GM12891 (cell line): ENCODE measurements at regions not wholly inside any gene's neighbourhood (a gene's known extent, or its start where the extent isn't known, plus 50 kb on each side); places are given as distances from the start of the nearest gene placed in this dataset.

Source experiments
- POLR2A ChIP-seq: IDR thresholded peaks from 2 replicates; pipeline ENCODE4 v1.6.1; 2011; ENCODE audit warnings: low read depth, low read length, control low read depth
- POLR2AphosphoS5 ChIP-seq: IDR thresholded peaks from 2 replicates; pipeline ENCODE4 v1.6.1; 2011; ENCODE audit warnings: low read depth, low read length, control low read depth
- SPI1 ChIP-seq: IDR thresholded peaks from 2 replicates; pipeline ENCODE4 v1.6.1; 2011; ENCODE audit warnings: low read depth, low read length, control low read depth

GRCh38 chr5:103938146-103938695 lies 375.6 kb upstream of the NUDT12 start:
- TF ChIP-seq POLR2AphosphoS5 (no peak), POLR2A (no peak), SPI1 (no peak)
